NCI-H1436 treated with DMSO at 0.1 percent for 48 hours (cell line): ENCODE measurements at regions not wholly inside any gene's neighbourhood (a gene's known extent, or its start where the extent isn't known, plus 50 kb on each side); places are given as distances from the start of the nearest gene placed in this dataset.
"Not testable (repeated sequence)": the region's sequence is repeated elsewhere in the genome, so short reads cannot be mapped to it uniquely, and the experiment has no call there.

ENCODE experiments used
- DNase-seq: peaks from one replicate; lab custom pipeline; 2025; lab: John Stamatoyannopoulos, UW

- no peak for DNase-seq
These were observed 150.1 kb upstream of the CDH11 start for GRCh38 chr16:65271996-65272395.

- DNase-seq: no peak
These were observed 146.5 kb upstream of the CDH11 start for GRCh38 chr16:65268331-65268730.

- no peak for DNase-seq
These were observed 142.0 kb upstream of the CDH11 start for GRCh38 chr16:65263896-65264295.

GRCh38 chr16:65260746-65261145, 138.9 kb upstream of the CDH11 start:
- no peak for DNase-seq

GRCh38 chr16:65254144-65254543, 132.3 kb upstream of the CDH11 start:
- no peak for DNase-seq

- DNase-seq: no peak
These were observed 127.9 kb upstream of the CDH11 start for GRCh38 chr16:65249768-65250167.

GRCh38 chr16:65244787-65245186, 122.9 kb upstream of the CDH11 start:
- DNase-seq: no peak

- DNase-seq: no peak
These were observed 113.7 kb upstream of the CDH11 start for GRCh38 chr16:65235339-65236177.

- DNase-seq: not testable (repeated sequence)
These were observed 113.0 kb upstream of the CDH11 start for GRCh38 chr16:65234721-65235320.

GRCh38 chr16:65229191-65229662, 107.4 kb upstream of the CDH11 start:
- no peak for DNase-seq

- DNase-seq: no peak
These were observed 105.4 kb upstream of the CDH11 start for GRCh38 chr16:65227150-65227835.

GRCh38 chr16:65226077-65226476, 104.2 kb upstream of the CDH11 start:
- no peak for DNase-seq

- no peak for DNase-seq
These were observed 103.6 kb upstream of the CDH11 start for GRCh38 chr16:65225488-65225887.

GRCh38 chr16:65224994-65225393, 103.1 kb upstream of the CDH11 start:
- DNase-seq: no peak

GRCh38 chr16:65224471-65224870, 102.6 kb upstream of the CDH11 start:
- no peak for DNase-seq

- DNase-seq: no peak
These were observed 101.5 kb upstream of the CDH11 start for GRCh38 chr16:65223335-65223734.

GRCh38 chr16:65222536-65222935, 100.7 kb upstream of the CDH11 start:
- DNase-seq: no peak

- no peak for DNase-seq
These were observed 100.2 kb upstream of the CDH11 start for GRCh38 chr16:65222049-65222448.

GRCh38 chr16:65219786-65220185, 97.9 kb upstream of the CDH11 start:
- no peak for DNase-seq

GRCh38 chr16:65218348-65218747, 96.5 kb upstream of the CDH11 start:
- DNase-seq: no peak

- DNase-seq: no peak
These were observed 92.2 kb upstream of the CDH11 start for GRCh38 chr16:65213866-65214595.

- no peak for DNase-seq
These were observed 90.9 kb upstream of the CDH11 start for GRCh38 chr16:65212791-65213190.
